ENCODE measurements at regions not wholly inside any gene's neighbourhood (a gene's known extent, or its start where the extent isn't known, plus 50 kb on each side); places are given as distances from the start of the nearest gene placed in this dataset.

DNA sequence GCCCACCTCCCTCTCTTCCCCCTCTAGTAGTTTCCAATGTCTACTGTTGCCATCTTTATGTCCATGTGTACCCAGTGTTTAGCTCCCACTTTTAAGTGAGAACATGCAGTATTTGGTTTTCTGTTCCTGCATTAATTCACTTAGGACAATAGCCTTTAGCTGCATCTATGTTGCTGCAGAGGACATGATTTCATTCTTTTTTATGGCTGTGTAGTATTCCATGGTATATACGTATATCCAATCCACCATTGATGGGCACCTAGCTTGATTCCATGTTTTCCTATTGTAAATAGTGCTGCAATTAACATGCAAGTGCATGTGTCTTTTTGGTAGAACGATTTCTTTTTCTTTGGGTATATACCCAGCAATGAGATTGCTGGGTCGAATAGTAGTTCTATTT is 170.4 kb downstream of the NOC3L start:
- H3K36me3 ChIP-seq (ENCODE audit: control insufficient read depth, insufficient read depth, low read length, severe bottlenecking): no peaks in the 10 kb centered on the region
- no peaks in the 10 kb centered on the region for H3K9me3 ChIP-seq (ENCODE audit: control insufficient read depth, low read length)
- no peak for DNase-seq (ENCODE audit: low read depth)
- H3K27me3 ChIP-seq (replicated peaks; ENCODE audit: control insufficient read depth, insufficient read depth, low read length): no peaks in the 10 kb centered on the region
- no peak overlapping the region for H3K4me3 ChIP-seq (ENCODE audit: low read length)
- no peak overlapping the region for H3K9ac ChIP-seq (ENCODE audit: low read length)
- H3K4me1 ChIP-seq (ENCODE audit: control insufficient read depth, insufficient read depth, low read length): peaks cover 26% of the 10 kb centered on the region

DNA sequence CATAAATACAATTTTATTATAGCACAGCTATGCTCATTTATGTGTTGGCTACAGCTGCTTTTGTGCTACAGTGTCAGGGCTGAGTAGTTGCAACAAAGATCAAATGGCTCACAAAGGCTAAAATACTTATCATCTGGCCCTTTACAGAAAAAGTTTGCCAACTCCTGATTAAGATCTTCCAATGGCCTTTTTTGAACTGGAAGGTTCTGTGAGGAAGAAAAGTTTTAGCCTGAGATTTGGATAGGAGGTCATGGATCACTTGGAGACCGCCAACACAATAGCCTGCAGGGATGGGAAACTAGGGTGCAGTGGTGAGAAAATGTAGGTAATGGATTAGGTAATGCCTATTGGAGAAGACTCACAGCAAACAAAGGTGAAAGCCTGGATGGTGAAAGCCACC is 169.8 kb downstream of the NOC3L start:
- no peaks in the 10 kb centered on the region for H3K27me3 ChIP-seq (replicated peaks; ENCODE audit: control insufficient read depth, insufficient read depth, low read length)
- H3K9me3 ChIP-seq (ENCODE audit: control insufficient read depth, low read length): no peaks in the 10 kb centered on the region
- peak overlapping the region; percentile 48 for H3K4me3 ChIP-seq (ENCODE audit: low read length)
- peak; percentile 49 for DNase-seq (ENCODE audit: low read depth)
- H3K36me3 ChIP-seq (ENCODE audit: control insufficient read depth, insufficient read depth, low read length, severe bottlenecking): no peaks in the 10 kb centered on the region
- H3K9ac ChIP-seq (ENCODE audit: low read length): no peak overlapping the region
- peaks cover 26% of the 10 kb centered on the region for H3K4me1 ChIP-seq (ENCODE audit: control insufficient read depth, insufficient read depth, low read length)

DNA sequence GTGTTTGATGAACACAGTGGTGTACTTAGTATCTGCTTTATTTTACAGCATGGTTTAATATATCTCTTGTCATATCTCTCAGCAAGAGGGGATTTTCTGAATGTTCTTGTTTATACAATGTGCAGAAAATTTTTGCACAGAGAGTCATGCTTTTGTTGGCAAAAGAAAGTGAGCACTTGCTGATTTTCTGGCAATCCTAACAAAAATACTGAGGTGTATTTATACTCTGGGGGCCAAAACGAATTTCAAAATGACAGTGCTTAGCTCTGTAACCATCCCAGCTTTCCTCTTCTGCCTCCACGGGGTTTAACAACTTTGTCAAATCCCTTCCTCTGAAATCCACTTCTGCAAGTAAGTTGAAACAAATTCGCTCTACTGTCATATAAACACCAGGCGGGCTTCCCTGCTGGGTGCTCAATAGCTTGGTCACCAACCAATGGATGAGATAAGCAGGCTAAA is 169.2 kb downstream of the NOC3L start:
- Histone ChIP-seq H3K27me3 (replicated peaks; ENCODE audit: control insufficient read depth, insufficient read depth, low read length) (no peaks in the 10 kb centered on the region), H3K9me3 (ENCODE audit: control insufficient read depth, low read length) (no peaks in the 10 kb centered on the region), H3K4me1 (ENCODE audit: control insufficient read depth, insufficient read depth, low read length) (peaks cover 26% of the 10 kb centered on the region), H3K4me3 (ENCODE audit: low read length) (peak overlapping the region; percentile 48), H3K36me3 (ENCODE audit: control insufficient read depth, insufficient read depth, low read length, severe bottlenecking) (no peaks in the 10 kb centered on the region), H3K9ac (ENCODE audit: low read length) (no peak overlapping the region)
- DNase-seq (ENCODE audit: low read depth): peak; percentile 85

DNA sequence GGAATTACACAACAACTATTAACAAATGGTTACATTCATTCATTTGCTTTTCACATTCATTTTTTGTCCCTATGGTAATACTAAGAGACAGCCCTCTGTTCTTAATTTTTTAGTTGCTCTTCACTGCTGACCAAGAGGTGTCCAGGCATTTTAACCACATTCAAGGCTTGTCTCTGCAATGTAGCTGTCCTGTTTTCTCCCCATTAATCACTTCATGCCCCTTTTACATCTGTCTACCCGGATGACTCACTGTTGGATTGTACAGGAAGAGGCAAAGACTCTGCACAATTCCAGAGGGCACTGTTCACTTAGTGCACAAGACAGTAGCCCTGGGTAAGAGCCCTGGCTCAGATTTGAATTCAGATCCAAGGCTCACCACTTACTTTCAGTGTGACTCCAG is 168.5 kb downstream of the NOC3L start:
- Histone ChIP-seq H3K4me3 (ENCODE audit: low read length) (no peak overlapping the region), H3K9ac (ENCODE audit: low read length) (no peak overlapping the region), H3K36me3 (ENCODE audit: control insufficient read depth, insufficient read depth, low read length, severe bottlenecking) (no peaks in the 10 kb centered on the region), H3K4me1 (ENCODE audit: control insufficient read depth, insufficient read depth, low read length) (peaks cover 26% of the 10 kb centered on the region), H3K9me3 (ENCODE audit: control insufficient read depth, low read length) (no peaks in the 10 kb centered on the region), H3K27me3 (replicated peaks; ENCODE audit: control insufficient read depth, insufficient read depth, low read length) (no peaks in the 10 kb centered on the region)
- DNase-seq (ENCODE audit: low read depth): peak; percentile 62

DNA sequence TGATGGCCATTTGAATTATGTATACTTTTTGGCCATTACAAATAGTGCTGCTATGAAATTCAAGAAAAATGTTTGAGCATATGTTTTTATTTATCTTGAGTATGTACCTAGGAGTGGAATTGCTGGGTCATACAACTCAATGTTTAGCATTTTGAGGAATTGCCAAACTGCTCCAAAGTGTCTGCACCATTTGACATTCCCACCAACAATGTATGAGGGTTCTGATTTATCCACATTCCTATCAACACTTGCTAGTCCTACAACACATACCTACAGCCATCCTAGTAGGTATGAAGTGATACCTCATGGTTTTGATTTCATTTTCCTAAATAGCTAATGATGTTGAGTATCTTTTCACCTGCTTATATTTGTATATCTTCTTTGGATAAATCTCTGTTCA is 165.5 kb downstream of the NOC3L start:
- Histone ChIP-seq H3K4me1 (ENCODE audit: control insufficient read depth, insufficient read depth, low read length) (peaks cover 26% of the 10 kb centered on the region), H3K27me3 (replicated peaks; ENCODE audit: control insufficient read depth, insufficient read depth, low read length) (no peaks in the 10 kb centered on the region), H3K36me3 (ENCODE audit: control insufficient read depth, insufficient read depth, low read length, severe bottlenecking) (no peaks in the 10 kb centered on the region), H3K9ac (ENCODE audit: low read length) (no peak overlapping the region), H3K9me3 (ENCODE audit: control insufficient read depth, low read length) (no peaks in the 10 kb centered on the region), H3K4me3 (ENCODE audit: low read length) (no peak overlapping the region)
- no peak for DNase-seq (ENCODE audit: low read depth)

DNA sequence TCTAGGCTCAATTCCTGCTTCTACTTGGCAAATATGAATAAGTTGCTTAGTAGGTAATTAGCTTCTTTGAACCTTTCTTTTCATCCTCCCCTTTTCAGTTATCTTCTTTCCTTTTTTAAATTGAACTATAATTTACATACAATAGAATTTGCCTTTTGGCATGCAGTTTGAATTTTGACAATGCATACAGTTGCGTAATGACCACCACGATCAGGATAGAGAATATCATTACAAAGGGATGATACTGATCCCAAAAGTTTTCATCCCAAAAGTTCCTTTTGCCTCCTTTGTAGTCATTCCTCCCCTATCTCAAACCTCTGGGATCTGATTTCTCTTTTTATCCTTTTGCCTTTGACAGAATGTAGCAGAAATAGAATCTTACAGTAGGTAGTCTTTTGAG is 164.4 kb downstream of the NOC3L start:
- no peak for DNase-seq (ENCODE audit: low read depth)
- H3K9ac ChIP-seq (ENCODE audit: low read length): no peak overlapping the region
- no peaks in the 10 kb centered on the region for H3K27me3 ChIP-seq (replicated peaks; ENCODE audit: control insufficient read depth, insufficient read depth, low read length)
- H3K9me3 ChIP-seq (ENCODE audit: control insufficient read depth, low read length): no peaks in the 10 kb centered on the region
- no peak overlapping the region for H3K4me3 ChIP-seq (ENCODE audit: low read length)
- peaks cover 18% of the 10 kb centered on the region for H3K4me1 ChIP-seq (ENCODE audit: control insufficient read depth, insufficient read depth, low read length)
- no peaks in the 10 kb centered on the region for H3K36me3 ChIP-seq (ENCODE audit: control insufficient read depth, insufficient read depth, low read length, severe bottlenecking)

DNA sequence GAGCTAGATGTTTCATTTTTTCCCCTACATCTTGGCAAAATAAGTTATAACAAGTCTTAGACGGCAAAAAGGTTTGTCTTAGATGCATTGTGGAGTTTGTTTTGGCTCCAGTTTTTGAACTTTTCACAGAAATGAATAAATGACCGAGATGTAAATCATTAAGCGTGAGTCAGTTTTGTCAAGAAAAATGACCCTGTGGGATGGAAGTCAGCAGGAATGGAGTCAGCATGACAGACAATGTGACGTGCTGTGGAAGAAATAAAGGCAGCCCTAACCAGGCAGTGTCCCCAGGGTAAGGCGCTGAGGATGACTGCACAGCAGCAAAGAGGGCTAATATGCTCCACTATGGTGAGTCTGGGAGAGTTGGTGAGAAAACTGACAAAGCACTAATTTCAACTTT is 163.2 kb downstream of the NOC3L start:
- Histone ChIP-seq H3K4me3 (ENCODE audit: low read length) (no peak overlapping the region), H3K27me3 (replicated peaks; ENCODE audit: control insufficient read depth, insufficient read depth, low read length) (no peaks in the 10 kb centered on the region), H3K4me1 (ENCODE audit: control insufficient read depth, insufficient read depth, low read length) (peaks cover 6% of the 10 kb centered on the region), H3K9me3 (ENCODE audit: control insufficient read depth, low read length) (no peaks in the 10 kb centered on the region), H3K9ac (ENCODE audit: low read length) (no peak overlapping the region), H3K36me3 (ENCODE audit: control insufficient read depth, insufficient read depth, low read length, severe bottlenecking) (no peaks in the 10 kb centered on the region)
- DNase-seq (ENCODE audit: low read depth): no peak

DNA sequence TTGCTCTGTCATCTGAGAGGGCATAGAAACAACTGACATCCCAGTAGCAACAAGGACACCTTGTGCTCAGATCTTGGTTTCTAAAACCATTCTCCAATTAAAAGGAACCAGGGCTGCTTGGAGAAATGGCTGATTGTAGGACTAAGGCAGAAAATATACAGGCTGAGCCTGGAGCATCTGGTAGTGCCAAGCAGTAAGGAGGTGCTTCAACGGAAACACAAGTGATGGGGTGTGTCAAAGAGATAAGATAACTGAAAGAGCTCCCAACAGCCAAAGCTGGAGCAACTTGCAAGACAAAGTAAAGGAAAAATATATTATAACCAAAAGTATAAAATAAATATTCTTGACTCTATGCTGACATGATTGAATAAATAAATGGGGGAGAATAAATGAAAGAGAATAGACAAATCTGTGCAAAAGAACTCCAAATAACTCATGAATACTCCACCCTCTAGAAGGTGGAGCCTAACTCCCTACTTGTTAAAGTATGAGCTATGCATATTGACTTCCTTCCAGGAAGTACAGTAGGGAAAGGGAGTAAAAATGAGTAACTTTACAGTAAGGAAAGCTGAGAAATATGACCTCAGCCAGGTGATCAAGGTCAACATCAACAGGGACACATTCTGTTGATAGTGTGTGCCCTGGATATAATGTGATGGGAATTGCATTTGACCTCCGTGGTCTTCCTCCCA is 162.4 kb downstream of the NOC3L start:
- H3K4me1 ChIP-seq (ENCODE audit: control insufficient read depth, insufficient read depth, low read length): peaks cover 4% of the 10 kb centered on the region
- DNase-seq (ENCODE audit: low read depth): no peak
- H3K36me3 ChIP-seq (ENCODE audit: control insufficient read depth, insufficient read depth, low read length, severe bottlenecking): no peaks in the 10 kb centered on the region
- H3K27me3 ChIP-seq (replicated peaks; ENCODE audit: control insufficient read depth, insufficient read depth, low read length): no peaks in the 10 kb centered on the region
- no peaks in the 10 kb centered on the region for H3K9me3 ChIP-seq (ENCODE audit: control insufficient read depth, low read length)
- H3K9ac ChIP-seq (ENCODE audit: low read length): no peak overlapping the region
- H3K4me3 ChIP-seq (ENCODE audit: low read length): no peak overlapping the region

DNA sequence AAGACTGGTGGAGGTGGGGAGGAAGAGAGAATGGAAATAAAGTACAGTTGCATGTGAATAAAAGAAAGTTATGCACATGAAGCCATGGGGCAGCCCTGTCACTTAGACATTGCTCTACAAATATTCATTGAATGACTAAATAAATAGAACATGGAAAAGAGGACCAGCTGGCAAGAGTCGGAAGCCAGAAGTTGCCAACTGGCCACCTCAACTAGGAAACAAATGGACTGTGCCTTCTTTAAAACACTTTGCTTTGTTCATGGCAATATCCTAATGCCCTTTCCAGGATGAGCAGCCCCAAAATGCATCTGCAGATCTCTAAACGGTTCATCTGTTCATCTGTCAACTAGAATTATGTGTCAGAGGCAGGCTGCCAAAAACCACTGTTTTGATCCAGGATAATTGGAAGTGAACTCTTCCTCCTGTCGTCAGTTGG is 157.3 kb downstream of the NOC3L start:
- no peak for DNase-seq (ENCODE audit: low read depth)
- Histone ChIP-seq H3K27me3 (replicated peaks; ENCODE audit: control insufficient read depth, insufficient read depth, low read length) (no peaks in the 10 kb centered on the region), H3K9me3 (ENCODE audit: control insufficient read depth, low read length) (no peaks in the 10 kb centered on the region), H3K9ac (ENCODE audit: low read length) (no peak overlapping the region), H3K36me3 (ENCODE audit: control insufficient read depth, insufficient read depth, low read length, severe bottlenecking) (no peaks in the 10 kb centered on the region), H3K4me3 (ENCODE audit: low read length) (no peak overlapping the region), H3K4me1 (ENCODE audit: control insufficient read depth, insufficient read depth, low read length) (peaks cover 3% of the 10 kb centered on the region)

DNA sequence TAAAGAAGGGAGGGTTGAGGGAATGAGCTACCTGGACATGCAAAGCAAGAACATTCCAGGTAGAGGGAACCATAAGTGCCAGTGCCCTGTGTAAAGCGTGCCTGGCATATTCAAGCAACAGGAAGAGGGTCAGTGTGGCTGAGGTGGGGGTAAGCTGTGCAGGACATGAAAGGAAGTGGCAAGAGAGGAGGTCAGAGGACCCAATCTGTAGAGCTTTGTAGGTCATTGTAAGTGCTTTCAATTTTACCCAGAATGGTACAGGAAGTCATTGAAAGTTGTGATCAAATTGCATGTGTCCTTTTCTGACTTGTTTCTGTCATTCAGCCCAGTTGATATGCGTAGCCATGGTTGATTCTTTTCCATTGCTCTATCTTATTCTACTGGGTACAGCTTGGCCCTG is 156.6 kb downstream of the NOC3L start:
- no peaks in the 10 kb centered on the region for H3K9me3 ChIP-seq (ENCODE audit: control insufficient read depth, low read length)
- DNase-seq (ENCODE audit: low read depth): no peak
- no peak overlapping the region for H3K9ac ChIP-seq (ENCODE audit: low read length)

DNA sequence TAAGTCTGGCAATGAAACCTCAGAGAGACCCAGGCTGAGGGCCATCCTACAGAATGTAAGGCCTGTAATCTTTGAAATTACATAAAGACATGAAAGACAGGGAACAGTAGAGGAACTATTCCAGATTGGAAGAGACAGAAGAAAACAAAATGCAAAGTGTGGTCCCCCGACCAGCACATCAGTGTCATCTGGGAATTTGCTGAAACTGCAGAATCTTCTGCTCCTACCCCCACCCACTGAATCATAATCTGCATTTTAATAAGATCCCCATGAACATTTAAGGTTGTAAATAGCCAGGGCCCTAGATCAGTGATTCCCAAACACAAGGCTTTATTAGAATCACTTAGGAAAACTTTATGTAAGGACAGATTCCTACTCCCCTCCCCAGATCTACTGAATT is 154.4 kb downstream of the NOC3L start:
- Histone ChIP-seq H3K36me3 (ENCODE audit: control insufficient read depth, insufficient read depth, low read length, severe bottlenecking) (no peaks in the 10 kb centered on the region), H3K27me3 (replicated peaks; ENCODE audit: control insufficient read depth, insufficient read depth, low read length) (no peaks in the 10 kb centered on the region), H3K9me3 (ENCODE audit: control insufficient read depth, low read length) (no peaks in the 10 kb centered on the region), H3K4me1 (ENCODE audit: control insufficient read depth, insufficient read depth, low read length) (peaks cover 10% of the 10 kb centered on the region), H3K9ac (ENCODE audit: low read length) (no peak overlapping the region), H3K4me3 (ENCODE audit: low read length) (no peak overlapping the region)
- no peak for DNase-seq (ENCODE audit: low read depth)

More for the DNA sequence above, 156.6 kb downstream of the NOC3L start:
- Histone ChIP-seq H3K36me3 (ENCODE audit: control insufficient read depth, insufficient read depth, low read length, severe bottlenecking) (no peaks in the 10 kb centered on the region), H3K4me1 (ENCODE audit: control insufficient read depth, insufficient read depth, low read length) (peaks cover 3% of the 10 kb centered on the region), H3K27me3 (replicated peaks; ENCODE audit: control insufficient read depth, insufficient read depth, low read length) (no peaks in the 10 kb centered on the region), H3K4me3 (ENCODE audit: low read length) (no peak overlapping the region)

Measured in adipocyte (in vitro differentiated cells).